ENCODE measurements at regions not wholly inside any gene's neighbourhood (a gene's known extent, or its start where the extent isn't known, plus 50 kb on each side); places are given as distances from the start of the nearest gene placed in this dataset.

DNA sequence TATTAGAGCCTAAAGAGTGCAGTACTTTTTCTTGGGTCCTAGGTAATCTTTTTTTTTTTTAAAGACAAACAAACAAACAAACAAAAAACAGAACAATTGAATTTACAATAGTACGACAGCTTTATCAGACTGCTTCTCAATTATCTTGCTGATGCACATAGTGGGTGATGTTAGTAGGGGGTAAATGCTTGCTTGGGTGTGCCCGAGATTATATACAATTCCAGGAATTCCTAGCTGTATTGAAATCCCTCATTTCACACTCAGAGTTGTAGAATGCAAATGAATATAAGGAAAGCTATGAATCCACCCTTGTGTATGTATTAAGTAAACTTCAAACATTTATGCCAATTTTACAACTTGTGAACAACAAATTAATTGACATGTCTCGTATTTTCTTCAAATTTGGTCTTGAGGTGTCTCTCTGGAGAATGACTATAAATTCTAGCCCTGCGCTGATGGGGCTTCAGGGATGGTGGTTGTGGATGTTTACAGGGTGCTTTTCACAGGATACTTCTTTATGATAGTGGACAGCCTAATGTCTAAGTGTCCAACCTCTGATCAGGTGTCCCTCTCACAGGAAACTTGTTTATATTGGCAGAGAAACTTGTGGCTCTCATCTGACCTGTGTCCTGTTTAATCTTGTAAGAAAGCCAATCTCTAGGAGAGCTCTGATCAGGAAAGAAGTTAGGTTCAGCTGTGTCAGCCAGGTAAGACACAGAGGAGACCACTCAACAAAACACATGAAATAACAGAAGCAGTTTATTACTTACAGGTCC is 61.9 kb upstream of the SLC39A10 start:
- TF ChIP-seq, protein P1, sequence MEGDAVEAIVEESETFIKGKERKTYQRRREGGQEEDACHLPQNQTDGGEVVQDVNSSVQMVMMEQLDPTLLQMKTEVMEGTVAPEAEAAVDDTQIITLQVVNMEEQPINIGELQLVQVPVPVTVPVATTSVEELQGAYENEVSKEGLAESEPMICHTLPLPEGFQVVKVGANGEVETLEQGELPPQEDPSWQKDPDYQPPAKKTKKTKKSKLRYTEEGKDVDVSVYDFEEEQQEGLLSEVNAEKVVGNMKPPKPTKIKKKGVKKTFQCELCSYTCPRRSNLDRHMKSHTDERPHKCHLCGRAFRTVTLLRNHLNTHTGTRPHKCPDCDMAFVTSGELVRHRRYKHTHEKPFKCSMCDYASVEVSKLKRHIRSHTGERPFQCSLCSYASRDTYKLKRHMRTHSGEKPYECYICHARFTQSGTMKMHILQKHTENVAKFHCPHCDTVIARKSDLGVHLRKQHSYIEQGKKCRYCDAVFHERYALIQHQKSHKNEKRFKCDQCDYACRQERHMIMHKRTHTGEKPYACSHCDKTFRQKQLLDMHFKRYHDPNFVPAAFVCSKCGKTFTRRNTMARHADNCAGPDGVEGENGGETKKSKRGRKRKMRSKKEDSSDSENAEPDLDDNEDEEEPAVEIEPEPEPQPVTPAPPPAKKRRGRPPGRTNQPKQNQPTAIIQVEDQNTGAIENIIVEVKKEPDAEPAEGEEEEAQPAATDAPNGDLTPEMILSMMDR (IDR thresholded peaks at IDR 0.05; ENCODE audit: poor library complexity), result no peak
- no peak for TF ChIP-seq EZH2 (IDR thresholded peaks at IDR 0.05; ENCODE audit: borderline replicate concordance)

Data from hepatocyte (in vitro differentiated cells).